ENCODE measurements at regions not wholly inside any gene's neighbourhood (a gene's known extent, or its start where the extent isn't known, plus 50 kb on each side); places are given as distances from the start of the nearest gene placed in this dataset.
"Not testable (repeated sequence)": the region's sequence is repeated elsewhere in the genome, so short reads cannot be mapped to it uniquely, and the experiment has no call there.

- no peaks in the 10 kb centered on the region for H3K4me1 ChIP-seq (ENCODE audit: control insufficient read depth, insufficient read depth, low read length)
- no peak overlapping the region for H3K27ac ChIP-seq (ENCODE audit: insufficient read depth, low read depth, low read length, poor library complexity, severe bottlenecking)
- WGBS, 2 experiments: 55 to 59% methylated on average over 4 to 6 of the region's 6 CpGs
These were observed 405.4 kb upstream of the ACTBL2 start for GRCh38 chr5:57887851-57888621.

GRCh38 chr5:57884346-57885102 lies 401.9 kb upstream of the ACTBL2 start:
- H3K27ac ChIP-seq (ENCODE audit: insufficient read depth, low read depth, low read length, poor library complexity, severe bottlenecking): no peak overlapping the region
- WGBS, 2 experiments: 93 to 96% methylated on average over 5 of the region's 5 CpGs
- H3K4me1 ChIP-seq (ENCODE audit: control insufficient read depth, insufficient read depth, low read length): no peaks in the 10 kb centered on the region
- H3K27me3 ChIP-seq (ENCODE audit: control insufficient read depth, insufficient read depth, low read length, poor library complexity, severe bottlenecking): no peaks in the 10 kb centered on the region
- no peak overlapping the region for H3K4me3 ChIP-seq (ENCODE audit: insufficient read depth, low read depth, low read length)
- no peaks in the 10 kb centered on the region for H3K9me3 ChIP-seq (ENCODE audit: control insufficient read depth, low read length)
- no peaks in the 10 kb centered on the region for H3K36me3 ChIP-seq (ENCODE audit: control insufficient read depth, insufficient read depth, low read length)

More at GRCh38 chr5:57887851-57888621, 405.4 kb upstream of the ACTBL2 start:
- H3K9me3 ChIP-seq (ENCODE audit: control insufficient read depth, low read length): no peaks in the 10 kb centered on the region
- no peaks in the 10 kb centered on the region for H3K27me3 ChIP-seq (ENCODE audit: control insufficient read depth, insufficient read depth, low read length, poor library complexity, severe bottlenecking)
- no peaks in the 10 kb centered on the region for H3K36me3 ChIP-seq (ENCODE audit: control insufficient read depth, insufficient read depth, low read length)
- H3K4me3 ChIP-seq (ENCODE audit: insufficient read depth, low read depth, low read length): no peak overlapping the region

GRCh38 chr5:57880216-57880615 lies 397.6 kb upstream of the ACTBL2 start:
- no peaks in the 10 kb centered on the region for H3K4me1 ChIP-seq (ENCODE audit: control insufficient read depth, insufficient read depth, low read length)
- H3K27ac ChIP-seq (ENCODE audit: insufficient read depth, low read depth, low read length, poor library complexity, severe bottlenecking): no peak overlapping the region
- H3K36me3 ChIP-seq (ENCODE audit: control insufficient read depth, insufficient read depth, low read length): no peaks in the 10 kb centered on the region
- WGBS, 2 experiments: 37 to 41% methylated on average over 2 of the region's 2 CpGs
- H3K27me3 ChIP-seq (ENCODE audit: control insufficient read depth, insufficient read depth, low read length, poor library complexity, severe bottlenecking): no peaks in the 10 kb centered on the region
- H3K9me3 ChIP-seq (ENCODE audit: control insufficient read depth, low read length): no peaks in the 10 kb centered on the region
- H3K4me3 ChIP-seq (ENCODE audit: insufficient read depth, low read depth, low read length): no peak overlapping the region

GRCh38 chr5:57878301-57878722 lies 395.7 kb upstream of the ACTBL2 start:
- no peaks in the 10 kb centered on the region for H3K4me1 ChIP-seq (ENCODE audit: control insufficient read depth, insufficient read depth, low read length)
- no peaks in the 10 kb centered on the region for H3K27me3 ChIP-seq (ENCODE audit: control insufficient read depth, insufficient read depth, low read length, poor library complexity, severe bottlenecking)
- WGBS, 2 experiments: 98% methylated on average over 4 of the region's 4 CpGs
- H3K36me3 ChIP-seq (ENCODE audit: control insufficient read depth, insufficient read depth, low read length): no peaks in the 10 kb centered on the region
- H3K4me3 ChIP-seq (ENCODE audit: insufficient read depth, low read depth, low read length): no peak overlapping the region
- no peak overlapping the region for H3K27ac ChIP-seq (ENCODE audit: insufficient read depth, low read depth, low read length, poor library complexity, severe bottlenecking)
- no peaks in the 10 kb centered on the region for H3K9me3 ChIP-seq (ENCODE audit: control insufficient read depth, low read length)

- Histone ChIP-seq H3K9me3 (ENCODE audit: control insufficient read depth, low read length) (no peaks in the 10 kb centered on the region), H3K4me3 (ENCODE audit: insufficient read depth, low read depth, low read length) (no peak overlapping the region), H3K27ac (ENCODE audit: insufficient read depth, low read depth, low read length, poor library complexity, severe bottlenecking) (no peak overlapping the region), H3K27me3 (ENCODE audit: control insufficient read depth, insufficient read depth, low read length, poor library complexity, severe bottlenecking) (no peaks in the 10 kb centered on the region), H3K4me1 (ENCODE audit: control insufficient read depth, insufficient read depth, low read length) (no peaks in the 10 kb centered on the region), H3K36me3 (ENCODE audit: control insufficient read depth, insufficient read depth, low read length) (no peaks in the 10 kb centered on the region)
- 96 to 100% methylated on average over 1 of the region's 1 CpG for WGBS, 2 experiments
These were observed 388.9 kb upstream of the ACTBL2 start for GRCh38 chr5:57871496-57871895.

- not testable (repeated sequence) for H3K4me1 ChIP-seq (ENCODE audit: control insufficient read depth, insufficient read depth, low read length); H3K4me3 ChIP-seq (ENCODE audit: insufficient read depth, low read depth, low read length); H3K27me3 ChIP-seq (ENCODE audit: control insufficient read depth, insufficient read depth, low read length, poor library complexity, severe bottlenecking); H3K27ac ChIP-seq (ENCODE audit: insufficient read depth, low read depth, low read length, poor library complexity, severe bottlenecking); H3K36me3 ChIP-seq (ENCODE audit: control insufficient read depth, insufficient read depth, low read length); H3K9me3 ChIP-seq (ENCODE audit: control insufficient read depth, low read length)
- 86 to 94% methylated on average over 11 to 14 of the region's 14 CpGs for WGBS, 2 experiments
These were observed 387.7 kb upstream of the ACTBL2 start for GRCh38 chr5:57870267-57870666.

GRCh38 chr5:57863661-57864060 lies 381.1 kb upstream of the ACTBL2 start:
- Histone ChIP-seq H3K27ac (ENCODE audit: insufficient read depth, low read depth, low read length, poor library complexity, severe bottlenecking) (no peak overlapping the region), H3K9me3 (ENCODE audit: control insufficient read depth, low read length) (no peaks in the 10 kb centered on the region), H3K27me3 (ENCODE audit: control insufficient read depth, insufficient read depth, low read length, poor library complexity, severe bottlenecking) (no peaks in the 10 kb centered on the region), H3K36me3 (ENCODE audit: control insufficient read depth, insufficient read depth, low read length) (no peaks in the 10 kb centered on the region), H3K4me1 (ENCODE audit: control insufficient read depth, insufficient read depth, low read length) (no peaks in the 10 kb centered on the region), H3K4me3 (ENCODE audit: insufficient read depth, low read depth, low read length) (no peak overlapping the region)
- 95% methylated on average over 2 of the region's 2 CpGs for WGBS, 2 experiments

- no peaks in the 10 kb centered on the region for H3K4me1 ChIP-seq (ENCODE audit: control insufficient read depth, insufficient read depth, low read length)
- H3K27ac ChIP-seq (ENCODE audit: insufficient read depth, low read depth, low read length, poor library complexity, severe bottlenecking): no peak overlapping the region
- no peaks in the 10 kb centered on the region for H3K9me3 ChIP-seq (ENCODE audit: control insufficient read depth, low read length)
- 94 to 96% methylated on average over 4 of the region's 4 CpGs for WGBS, 2 experiments
- no peak overlapping the region for H3K4me3 ChIP-seq (ENCODE audit: insufficient read depth, low read depth, low read length)
- no peaks in the 10 kb centered on the region for H3K27me3 ChIP-seq (ENCODE audit: control insufficient read depth, insufficient read depth, low read length, poor library complexity, severe bottlenecking)
- no peaks in the 10 kb centered on the region for H3K36me3 ChIP-seq (ENCODE audit: control insufficient read depth, insufficient read depth, low read length)
These were observed 380.3 kb upstream of the ACTBL2 start for GRCh38 chr5:57862942-57863341.

- 95 to 96% methylated on average over 5 of the region's 5 CpGs for WGBS, 2 experiments
- Histone ChIP-seq H3K36me3 (ENCODE audit: control insufficient read depth, insufficient read depth, low read length) (no peaks in the 10 kb centered on the region), H3K4me1 (ENCODE audit: control insufficient read depth, insufficient read depth, low read length) (no peaks in the 10 kb centered on the region), H3K27me3 (ENCODE audit: control insufficient read depth, insufficient read depth, low read length, poor library complexity, severe bottlenecking) (no peaks in the 10 kb centered on the region), H3K4me3 (ENCODE audit: insufficient read depth, low read depth, low read length) (no peak overlapping the region), H3K9me3 (ENCODE audit: control insufficient read depth, low read length) (no peaks in the 10 kb centered on the region), H3K27ac (ENCODE audit: insufficient read depth, low read depth, low read length, poor library complexity, severe bottlenecking) (no peak overlapping the region)
These were observed 379.9 kb upstream of the ACTBL2 start for GRCh38 chr5:57862471-57862911.

GRCh38 chr5:57859626-57860025 lies 377.0 kb upstream of the ACTBL2 start:
- H3K36me3 ChIP-seq (ENCODE audit: control insufficient read depth, insufficient read depth, low read length): no peaks in the 10 kb centered on the region
- H3K4me3 ChIP-seq (ENCODE audit: insufficient read depth, low read depth, low read length): no peak overlapping the region
- WGBS, 2 experiments: 93 to 95% methylated on average over 3 of the region's 3 CpGs
- H3K27ac ChIP-seq (ENCODE audit: insufficient read depth, low read depth, low read length, poor library complexity, severe bottlenecking): no peak overlapping the region
- H3K4me1 ChIP-seq (ENCODE audit: control insufficient read depth, insufficient read depth, low read length): no peaks in the 10 kb centered on the region
- H3K9me3 ChIP-seq (ENCODE audit: control insufficient read depth, low read length): no peaks in the 10 kb centered on the region
- no peaks in the 10 kb centered on the region for H3K27me3 ChIP-seq (ENCODE audit: control insufficient read depth, insufficient read depth, low read length, poor library complexity, severe bottlenecking)

Measured in ectodermal cell (in vitro differentiated cells).